ENCODE measurements at regions not wholly inside any gene's neighbourhood (a gene's known extent, or its start where the extent isn't known, plus 50 kb on each side); places are given as distances from the start of the nearest gene placed in this dataset.

DNA sequence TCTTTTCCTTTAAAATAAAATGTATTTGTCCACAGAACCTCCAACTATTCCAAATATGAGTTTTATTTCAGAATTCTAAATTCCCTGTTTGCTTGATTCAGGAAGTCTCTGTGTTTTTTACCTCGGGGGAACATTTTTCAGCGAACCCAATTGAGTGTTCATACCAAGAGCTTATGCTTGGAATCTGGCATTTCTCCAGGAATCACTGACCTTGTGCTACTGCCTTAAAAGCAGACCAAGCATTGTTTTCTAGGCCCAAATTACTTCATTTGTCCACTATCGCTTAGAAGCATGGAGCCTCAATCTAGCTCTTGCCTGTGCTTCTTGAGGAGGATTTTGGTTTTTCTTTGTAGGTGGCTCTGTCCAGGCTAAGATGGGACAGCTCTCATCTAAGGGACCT, 59.4 kb downstream of the EBLN1 start:
- Histone ChIP-seq H4K20me1 (ENCODE audit: insufficient read depth, low read length) (no peaks in the 10 kb centered on the region), H3K79me2 (ENCODE audit: insufficient read depth, low read length) (no peaks in the 10 kb centered on the region), H3K27me3 (ENCODE audit: insufficient read depth, low read length, poor library complexity) (peaks cover 2% of the 10 kb centered on the region), H3K9ac (ENCODE audit: low read depth, low read length) (no peak overlapping the region), H3K27ac (ENCODE audit: low read length) (no peak overlapping the region), H3K4me1 (ENCODE audit: insufficient read depth, low read length) (no peaks in the 10 kb centered on the region), H3K9me3 (ENCODE audit: insufficient read depth, low read length, severe bottlenecking) (no peaks in the 10 kb centered on the region), H2AFZ (ENCODE audit: low read depth, low read length) (no peak overlapping the region), H3K4me2 (ENCODE audit: insufficient read depth, low read length) (no peak overlapping the region), H3K4me3 (ENCODE audit: low read depth in 1 of 2, low read length in 2 of 2) (no peak overlapping the region), H3K36me3 (ENCODE audit: insufficient read depth, low read length) (no peaks in the 10 kb centered on the region)
- ATAC-seq (ENCODE audit: insufficient read depth, low read depth) = no peak
- no peak for TF ChIP-seq EZH2 (IDR thresholded peaks at IDR 0.05; ENCODE audit: borderline replicate concordance, low read depth, low read length, severe bottlenecking)
- TF ChIP-seq, protein P1, sequence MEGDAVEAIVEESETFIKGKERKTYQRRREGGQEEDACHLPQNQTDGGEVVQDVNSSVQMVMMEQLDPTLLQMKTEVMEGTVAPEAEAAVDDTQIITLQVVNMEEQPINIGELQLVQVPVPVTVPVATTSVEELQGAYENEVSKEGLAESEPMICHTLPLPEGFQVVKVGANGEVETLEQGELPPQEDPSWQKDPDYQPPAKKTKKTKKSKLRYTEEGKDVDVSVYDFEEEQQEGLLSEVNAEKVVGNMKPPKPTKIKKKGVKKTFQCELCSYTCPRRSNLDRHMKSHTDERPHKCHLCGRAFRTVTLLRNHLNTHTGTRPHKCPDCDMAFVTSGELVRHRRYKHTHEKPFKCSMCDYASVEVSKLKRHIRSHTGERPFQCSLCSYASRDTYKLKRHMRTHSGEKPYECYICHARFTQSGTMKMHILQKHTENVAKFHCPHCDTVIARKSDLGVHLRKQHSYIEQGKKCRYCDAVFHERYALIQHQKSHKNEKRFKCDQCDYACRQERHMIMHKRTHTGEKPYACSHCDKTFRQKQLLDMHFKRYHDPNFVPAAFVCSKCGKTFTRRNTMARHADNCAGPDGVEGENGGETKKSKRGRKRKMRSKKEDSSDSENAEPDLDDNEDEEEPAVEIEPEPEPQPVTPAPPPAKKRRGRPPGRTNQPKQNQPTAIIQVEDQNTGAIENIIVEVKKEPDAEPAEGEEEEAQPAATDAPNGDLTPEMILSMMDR (IDR thresholded peaks at IDR 0.05; ENCODE audit: borderline replicate concordance, extremely low read depth, low read length, poor library complexity, severe bottlenecking) = no peak
- no peak for DNase-seq

DNA sequence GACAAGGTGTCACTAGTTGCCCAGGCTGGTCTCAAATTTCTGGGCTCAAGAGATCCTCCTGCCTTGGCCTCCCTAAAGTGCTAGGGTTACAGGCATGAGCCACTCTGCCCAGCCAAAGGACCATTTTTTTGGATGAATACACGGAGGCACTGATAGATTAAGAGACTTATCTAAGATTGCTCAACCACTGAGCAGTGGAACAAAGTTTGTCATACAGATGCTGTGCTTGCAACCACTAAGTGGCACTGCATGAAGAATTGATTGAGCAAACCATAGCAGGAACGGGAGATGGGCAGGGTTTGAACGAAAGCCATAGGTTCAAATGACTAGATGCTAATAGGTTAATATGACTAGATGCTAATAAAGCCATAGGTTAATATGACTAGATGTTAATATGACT, 61.1 kb downstream of the EBLN1 start:
- H3K9ac ChIP-seq (ENCODE audit: low read depth, low read length) = no peak overlapping the region
- no peaks in the 10 kb centered on the region for H3K4me1 ChIP-seq (ENCODE audit: insufficient read depth, low read length)
- H3K27me3 ChIP-seq (ENCODE audit: insufficient read depth, low read length, poor library complexity) = peaks cover 2% of the 10 kb centered on the region
- no peak for DNase-seq
- H4K20me1 ChIP-seq (ENCODE audit: insufficient read depth, low read length) = no peaks in the 10 kb centered on the region
- no peak for TF ChIP-seq EZH2 (IDR thresholded peaks at IDR 0.05; ENCODE audit: borderline replicate concordance, low read depth, low read length, severe bottlenecking)
- TF ChIP-seq, protein P1 (IDR thresholded peaks at IDR 0.05; ENCODE audit: borderline replicate concordance, extremely low read depth, low read length, poor library complexity, severe bottlenecking) = no peak
- H3K4me3 ChIP-seq (ENCODE audit: low read depth in 1 of 2, low read length in 2 of 2) = no peak overlapping the region
- no peak overlapping the region for H2AFZ ChIP-seq (ENCODE audit: low read depth, low read length)
- peaks cover 2% of the 10 kb centered on the region for H3K9me3 ChIP-seq (ENCODE audit: insufficient read depth, low read length, severe bottlenecking)
- no peak overlapping the region for H3K4me2 ChIP-seq (ENCODE audit: insufficient read depth, low read length)
- H3K79me2 ChIP-seq (ENCODE audit: insufficient read depth, low read length) = no peaks in the 10 kb centered on the region
- ATAC-seq (ENCODE audit: insufficient read depth, low read depth) = no peak
- H3K27ac ChIP-seq (ENCODE audit: low read length) = no peak overlapping the region
- H3K36me3 ChIP-seq (ENCODE audit: insufficient read depth, low read length) = no peaks in the 10 kb centered on the region

DNA sequence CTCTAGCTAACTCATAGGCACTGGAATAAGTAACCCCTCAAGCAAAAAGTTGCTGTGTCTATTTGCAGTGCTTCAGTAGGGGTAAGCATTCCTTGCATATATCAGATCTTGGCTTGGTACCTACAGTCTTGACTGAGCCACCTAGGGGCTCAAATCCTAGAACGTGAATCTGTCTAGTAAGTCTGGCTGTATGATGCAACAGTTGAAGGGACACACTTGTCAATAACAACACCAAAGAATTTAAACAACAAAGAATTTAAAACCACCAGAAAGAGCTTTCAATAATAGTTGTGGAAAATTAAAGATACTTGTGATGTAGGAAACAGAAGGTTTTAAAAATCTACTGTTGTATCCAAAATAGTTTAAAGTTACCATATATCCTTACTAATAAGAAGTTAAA, 65.4 kb downstream of the EBLN1 start:
- Histone ChIP-seq H3K9me3 (ENCODE audit: insufficient read depth, low read length, severe bottlenecking) (peaks cover 3% of the 10 kb centered on the region), H3K4me2 (ENCODE audit: insufficient read depth, low read length) (no peak overlapping the region), H2AFZ (ENCODE audit: low read depth, low read length) (no peak overlapping the region), H3K36me3 (ENCODE audit: insufficient read depth, low read length) (no peaks in the 10 kb centered on the region), H3K27me3 (ENCODE audit: insufficient read depth, low read length, poor library complexity) (no peaks in the 10 kb centered on the region), H3K79me2 (ENCODE audit: insufficient read depth, low read length) (no peaks in the 10 kb centered on the region), H3K9ac (ENCODE audit: low read depth, low read length) (no peak overlapping the region), H3K4me3 (ENCODE audit: low read depth in 1 of 2, low read length in 2 of 2) (no peak overlapping the region), H3K27ac (ENCODE audit: low read length) (no peak overlapping the region), H4K20me1 (ENCODE audit: insufficient read depth, low read length) (no peaks in the 10 kb centered on the region), H3K4me1 (ENCODE audit: insufficient read depth, low read length) (no peaks in the 10 kb centered on the region)
- TF ChIP-seq EZH2 (IDR thresholded peaks at IDR 0.05; ENCODE audit: borderline replicate concordance, low read depth, low read length, severe bottlenecking) = no peak
- TF ChIP-seq, protein P1 (IDR thresholded peaks at IDR 0.05; ENCODE audit: borderline replicate concordance, extremely low read depth, low read length, poor library complexity, severe bottlenecking) = no peak
- ATAC-seq (ENCODE audit: insufficient read depth, low read depth) (no peak), DNase-seq (no peak)

DNA sequence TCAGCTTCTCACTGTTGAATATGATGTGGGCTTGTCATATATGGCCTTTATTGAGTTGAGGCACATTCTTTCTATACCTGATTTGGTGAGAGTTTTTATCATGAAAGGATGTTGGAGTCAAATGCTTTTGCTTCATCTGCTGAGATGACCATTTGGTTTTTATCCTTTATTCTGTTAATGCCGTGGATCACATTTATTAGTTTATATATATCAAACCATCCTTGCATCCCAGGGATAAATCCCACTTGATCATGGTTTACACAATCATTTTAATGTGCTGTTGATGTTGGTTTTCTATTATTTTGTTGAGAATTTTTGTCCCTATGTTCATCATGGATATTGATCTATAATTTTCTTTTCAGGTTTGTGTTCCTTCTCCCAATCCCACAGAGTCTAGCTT, 67.0 kb downstream of the EBLN1 start:
- Histone ChIP-seq H3K4me3 (ENCODE audit: low read depth in 1 of 2, low read length in 2 of 2) (no peak overlapping the region), H3K79me2 (ENCODE audit: insufficient read depth, low read length) (no peaks in the 10 kb centered on the region), H3K9me3 (ENCODE audit: insufficient read depth, low read length, severe bottlenecking) (peaks cover 3% of the 10 kb centered on the region), H4K20me1 (ENCODE audit: insufficient read depth, low read length) (no peaks in the 10 kb centered on the region), H3K4me2 (ENCODE audit: insufficient read depth, low read length) (no peak overlapping the region), H3K9ac (ENCODE audit: low read depth, low read length) (no peak overlapping the region), H3K4me1 (ENCODE audit: insufficient read depth, low read length) (no peaks in the 10 kb centered on the region), H3K27me3 (ENCODE audit: insufficient read depth, low read length, poor library complexity) (no peaks in the 10 kb centered on the region), H3K27ac (ENCODE audit: low read length) (no peak overlapping the region), H3K36me3 (ENCODE audit: insufficient read depth, low read length) (no peaks in the 10 kb centered on the region), H2AFZ (ENCODE audit: low read depth, low read length) (no peak overlapping the region)
- ATAC-seq (ENCODE audit: insufficient read depth, low read depth) (no peak), DNase-seq (no peak)
- TF ChIP-seq, protein P1 (IDR thresholded peaks at IDR 0.05; ENCODE audit: borderline replicate concordance, extremely low read depth, low read length, poor library complexity, severe bottlenecking) = no peak
- no peak for TF ChIP-seq EZH2 (IDR thresholded peaks at IDR 0.05; ENCODE audit: borderline replicate concordance, low read depth, low read length, severe bottlenecking)
